ENCODE measurements at regions not wholly inside any gene's neighbourhood (a gene's known extent, or its start where the extent isn't known, plus 50 kb on each side); places are given as distances from the start of the nearest gene placed in this dataset.

GRCh38 chr1:221548942-221549341, 192.9 kb downstream of the DUSP10 start:
- TF ChIP-seq KDM1A (IDR thresholded peaks at IDR 0.05; ENCODE audit: borderline replicate concordance) (no peak), JUNB (IDR thresholded peaks at IDR 0.05) (no peak), YY1 (IDR thresholded peaks at IDR 0.05; ENCODE audit: low read depth, low read length) (no peak), RB1 (IDR thresholded peaks at IDR 0.05; ENCODE audit: borderline replicate concordance) (no peak), JUND (IDR thresholded peaks at IDR 0.05; ENCODE audit: low read depth, low read length) (no peak), SPI1 (IDR thresholded peaks at IDR 0.05; ENCODE audit: borderline replicate concordance, insufficient read depth, low read depth, low read length) (no peak), NBN (IDR thresholded peaks at IDR 0.05) (no peak), RELA (IDR thresholded peaks at IDR 0.05; ENCODE audit: borderline replicate concordance, partially characterized antibody) (no peak), SRF (IDR thresholded peaks at IDR 0.05; ENCODE audit: low read depth in 2 of 2, low read length in 2 of 2) (no peak), CTCF (IDR thresholded peaks at IDR 0.05 in 2 of 3, conservative IDR thresholded peaks at IDR 0.05 in 1 of 3; ENCODE audit: control insufficient read depth in 2 of 3, extremely low read depth in 1 of 3, insufficient read depth in 1 of 3, low read depth in 3 of 3, low read length in 3 of 3) (no peak)
